ENCODE measurements at regions not wholly inside any gene's neighbourhood (a gene's known extent, or its start where the extent isn't known, plus 50 kb on each side); places are given as distances from the start of the nearest gene placed in this dataset.

- Mint-ChIP-seq H3K9me3 (no peaks in the 10 kb centered on the region), H3K27me3 (no peaks in the 10 kb centered on the region), H3K36me3 (ENCODE audit: low read depth) (no peaks in the 10 kb centered on the region), H3K4me1 (peaks cover 12% of the 10 kb centered on the region), H3K27ac (no peak overlapping the region), H3K4me3 (no peak overlapping the region)
- ChIA-PET CTCF (no interaction called here), POLR2A (no interaction called here)
- TF ChIP-seq CTCF (IDR thresholded peaks at IDR 0.05) = no peak
- intact Hi-C loops (cut with micrococcal nuclease) = no loop called here
- ATAC-seq (ENCODE audit: low read depth) (no peak), DNase-seq (no peak)
Measured at GRCh38 chr13:79805317-79805716, 324.4 kb downstream of the NDFIP2 start.

- peaks cover 12% of the 10 kb centered on the region for H3K4me1 Mint-ChIP-seq
- intact Hi-C loops (cut with micrococcal nuclease) = no loop called here
- CTCF ChIA-PET = no interaction called here
Measured at GRCh38 chr13:79803989-79804388, 323.0 kb downstream of the NDFIP2 start.

GRCh38 chr13:79803296-79803695, 322.3 kb downstream of the NDFIP2 start:
- Mint-ChIP-seq H3K9me3 (no peaks in the 10 kb centered on the region), H3K27ac (no peak overlapping the region), H3K4me3 (no peak overlapping the region), H3K36me3 (ENCODE audit: low read depth) (no peaks in the 10 kb centered on the region), H3K27me3 (no peaks in the 10 kb centered on the region), H3K4me1 (peaks cover 12% of the 10 kb centered on the region)
- DNase-seq (no peak), ATAC-seq (ENCODE audit: low read depth) (no peak)
- intact Hi-C loops (cut with micrococcal nuclease) = no loop called here
- POLR2A ChIA-PET = no interaction called here
- TF ChIP-seq CTCF (IDR thresholded peaks at IDR 0.05) = no peak
- CTCF ChIA-PET = no interaction called here

More at GRCh38 chr13:79803989-79804388, 323.0 kb downstream of the NDFIP2 start:
- DNase-seq (no peak), ATAC-seq (ENCODE audit: low read depth) (no peak)
- Mint-ChIP-seq H3K36me3 (ENCODE audit: low read depth) (no peaks in the 10 kb centered on the region), H3K27ac (no peak overlapping the region), H3K27me3 (no peaks in the 10 kb centered on the region), H3K9me3 (no peaks in the 10 kb centered on the region), H3K4me3 (no peak overlapping the region)
- no peak for TF ChIP-seq CTCF (IDR thresholded peaks at IDR 0.05)
- POLR2A ChIA-PET = no interaction called here

- intact Hi-C loops (cut with micrococcal nuclease) = no loop called here
- Mint-ChIP-seq H3K36me3 (ENCODE audit: low read depth) (no peaks in the 10 kb centered on the region), H3K4me1 (peaks cover 12% of the 10 kb centered on the region), H3K9me3 (no peaks in the 10 kb centered on the region), H3K27ac (no peak overlapping the region), H3K4me3 (no peak overlapping the region), H3K27me3 (no peaks in the 10 kb centered on the region)
- ChIA-PET CTCF (interaction anchor here (0.6 kb wide), 1 partner anchor 378 kb away, joined by 3 read pairs; no protein-coding TSS in a partner anchor), POLR2A (no interaction called here)
- no peak for TF ChIP-seq CTCF (IDR thresholded peaks at IDR 0.05)
- no peak for ATAC-seq (ENCODE audit: low read depth)
- DNase-seq = no peak
Measured at GRCh38 chr13:79802389-79803085, 321.6 kb downstream of the NDFIP2 start.

- Mint-ChIP-seq H3K4me1 (peaks cover 12% of the 10 kb centered on the region), H3K4me3 (no peak overlapping the region), H3K27me3 (no peaks in the 10 kb centered on the region), H3K36me3 (ENCODE audit: low read depth) (no peaks in the 10 kb centered on the region), H3K9me3 (no peaks in the 10 kb centered on the region), H3K27ac (no peak overlapping the region)
- ChIA-PET CTCF (no interaction called here), POLR2A (no interaction called here)
- DNase-seq (no peak), ATAC-seq (ENCODE audit: low read depth) (no peak)
- intact Hi-C loops (cut with micrococcal nuclease) = no loop called here
- TF ChIP-seq CTCF (IDR thresholded peaks at IDR 0.05) = no peak
Measured at GRCh38 chr13:79799059-79799867, 318.3 kb downstream of the NDFIP2 start.
